Amniotic stem cell (primary cell): ENCODE measurements at regions not wholly inside any gene's neighbourhood (a gene's known extent, or its start where the extent isn't known, plus 50 kb on each side); places are given as distances from the start of the nearest gene placed in this dataset.
"Not testable (repeated sequence)": the region's sequence is repeated elsewhere in the genome, so short reads cannot be mapped to it uniquely, and the experiment has no call there.

Source experiments
- DNase-seq: peaks from one replicate; lab custom pipeline; 2025; lab: John Stamatoyannopoulos, UW

DNA sequence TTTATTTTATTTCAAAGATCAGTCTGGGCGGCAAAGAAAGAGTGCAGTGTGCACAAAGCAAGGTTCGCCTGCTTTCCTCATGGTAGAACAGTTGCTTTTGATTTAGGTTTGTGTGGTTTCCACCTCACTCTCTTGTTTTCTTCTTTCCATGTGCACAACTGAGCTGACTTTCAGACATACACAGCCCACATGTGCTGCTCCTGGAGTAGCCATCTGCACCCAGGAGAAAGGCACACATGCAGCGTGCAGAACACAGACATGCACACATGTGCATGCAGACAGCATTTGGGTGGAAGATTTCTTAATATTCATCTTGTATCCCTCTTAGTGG lies 302.1 kb downstream of the FZD1 start:
- no peak for DNase-seq

DNA sequence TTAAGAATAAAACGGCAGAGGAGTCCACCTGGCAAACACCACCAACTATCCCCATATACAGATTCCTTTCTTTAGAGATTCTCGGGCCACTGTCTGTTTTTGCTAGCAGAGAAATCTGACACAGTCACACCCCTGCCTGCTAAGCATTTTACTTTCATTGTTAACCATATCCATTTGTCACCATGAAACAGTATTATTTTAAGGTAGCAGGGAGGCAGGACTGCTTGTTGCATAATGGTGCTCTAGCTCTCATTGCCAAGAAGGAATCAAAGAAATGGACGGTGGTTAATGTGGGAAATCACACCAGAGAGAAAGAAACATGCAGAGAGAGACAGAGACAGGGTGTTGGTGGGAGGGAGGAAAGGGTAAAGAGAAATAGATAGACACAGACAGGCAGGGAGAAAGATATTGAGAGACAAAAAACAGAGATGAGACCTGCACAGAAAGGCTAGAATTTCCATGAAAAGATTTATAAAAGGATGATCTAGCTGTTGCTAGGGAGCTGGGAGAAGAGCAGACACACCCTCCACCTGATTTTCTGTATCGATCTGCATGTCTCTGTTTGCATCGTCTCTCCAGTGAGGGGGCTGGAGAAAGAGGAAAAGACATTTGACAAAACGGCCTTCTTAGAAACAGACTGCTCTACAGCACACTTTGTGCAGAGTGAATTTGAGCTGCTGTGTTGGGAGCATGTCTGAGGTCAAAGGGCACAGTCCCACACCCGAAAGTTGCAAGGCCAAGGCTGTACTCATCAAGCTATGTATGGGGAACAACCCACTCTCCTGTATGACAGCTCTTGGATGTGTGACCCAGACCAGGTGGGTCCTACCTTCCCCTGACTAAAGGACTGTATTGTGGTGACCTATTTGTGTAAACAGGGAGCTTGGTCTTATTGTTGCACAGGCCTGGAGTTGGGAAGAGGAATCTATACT lies 303.1 kb downstream of the FZD1 start:
- no peak for DNase-seq

DNA sequence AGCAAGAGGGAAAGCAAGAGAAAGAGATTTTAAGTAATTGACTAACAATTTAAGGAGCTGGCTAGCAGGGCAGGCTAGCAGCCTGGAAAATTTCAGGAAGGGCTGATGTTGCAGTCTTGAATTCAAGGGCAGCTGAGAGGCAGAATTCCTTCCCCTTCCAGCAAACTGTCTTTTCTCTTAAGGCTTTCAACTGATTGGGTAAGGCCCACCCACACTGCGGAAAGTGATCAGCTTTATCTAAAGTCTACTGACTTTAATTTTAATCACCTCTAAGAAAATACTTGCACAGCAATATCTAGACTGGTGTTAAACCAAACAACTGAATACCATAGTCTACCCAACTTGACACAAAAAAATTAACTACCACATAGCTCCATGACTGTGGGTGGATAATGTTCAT lies 303.9 kb downstream of the FZD1 start:
- no peak for DNase-seq

DNA sequence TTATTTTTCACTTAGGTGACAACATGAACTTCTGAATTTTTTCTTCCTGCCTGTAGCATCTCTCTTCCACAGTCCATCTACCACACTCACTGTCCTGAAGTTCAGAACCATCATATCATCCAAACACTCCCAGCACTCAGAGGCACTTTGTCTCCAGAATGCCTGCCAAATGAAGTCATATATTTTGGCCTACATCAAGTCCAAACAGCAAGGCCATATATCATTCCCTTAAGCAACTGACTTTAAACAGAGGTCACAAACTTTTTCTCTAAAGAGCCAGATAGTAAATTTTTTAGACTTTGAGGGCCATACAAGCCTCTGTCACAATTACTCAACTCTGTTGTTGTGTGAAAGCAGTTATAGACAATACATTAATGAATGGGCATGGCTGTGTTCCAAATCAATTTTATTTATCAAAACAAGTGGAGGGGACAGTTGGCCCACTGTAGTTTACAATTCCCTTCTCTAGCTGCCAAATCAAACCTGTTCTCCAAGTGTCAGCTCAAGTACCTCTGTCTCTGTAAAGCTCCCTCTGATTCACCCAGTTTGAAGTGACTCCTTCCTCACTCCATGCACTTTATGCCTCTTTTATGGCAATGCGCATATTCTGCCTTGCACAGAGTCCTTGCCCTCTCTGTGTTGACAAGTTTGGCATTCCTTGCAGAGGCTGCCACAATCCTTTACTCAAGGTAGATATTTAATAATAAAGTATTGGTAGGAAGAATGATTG lies 305.7 kb downstream of the FZD1 start:
- no peak for DNase-seq

DNA sequence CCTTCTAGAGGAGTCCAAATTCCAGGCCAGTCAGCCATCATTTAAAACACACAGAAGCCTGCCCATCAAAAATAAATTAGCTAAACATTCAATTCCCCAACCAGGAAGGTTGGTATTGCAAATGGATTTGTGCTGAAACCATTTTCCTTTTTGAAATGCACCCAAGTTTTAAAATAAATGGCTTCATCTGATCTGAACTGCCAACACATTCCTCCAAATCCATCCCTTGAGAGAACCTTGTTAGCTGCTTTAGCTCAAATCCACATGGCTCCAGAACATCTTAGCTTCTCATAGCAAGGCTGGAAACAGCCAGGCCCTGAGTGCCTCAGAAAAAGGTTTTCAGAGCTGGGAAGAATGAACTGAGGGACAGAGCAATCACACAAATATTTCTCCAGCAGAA lies 306.3 kb downstream of the FZD1 start:
- no peak for DNase-seq

DNA sequence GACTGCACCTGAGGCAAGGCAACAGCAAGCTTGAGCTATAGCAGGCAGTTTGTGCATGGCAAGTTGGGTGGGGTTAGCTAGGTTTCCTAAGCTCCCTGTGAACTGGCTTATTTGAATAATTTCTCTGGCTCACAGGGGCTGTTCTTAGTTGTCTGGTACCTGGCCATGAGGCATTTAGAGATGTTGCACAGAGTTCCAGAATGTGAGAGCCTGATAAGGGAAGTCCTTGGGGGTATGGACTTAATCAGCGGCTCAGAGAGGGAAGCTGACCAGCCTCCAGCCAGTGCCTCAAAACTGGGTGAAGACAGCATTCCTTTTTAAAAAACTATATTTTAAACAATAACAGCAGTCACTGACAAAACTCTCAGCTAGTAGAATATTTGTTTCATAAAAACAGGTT lies 307.4 kb downstream of the FZD1 start:
- DNase-seq, result no peak

DNA sequence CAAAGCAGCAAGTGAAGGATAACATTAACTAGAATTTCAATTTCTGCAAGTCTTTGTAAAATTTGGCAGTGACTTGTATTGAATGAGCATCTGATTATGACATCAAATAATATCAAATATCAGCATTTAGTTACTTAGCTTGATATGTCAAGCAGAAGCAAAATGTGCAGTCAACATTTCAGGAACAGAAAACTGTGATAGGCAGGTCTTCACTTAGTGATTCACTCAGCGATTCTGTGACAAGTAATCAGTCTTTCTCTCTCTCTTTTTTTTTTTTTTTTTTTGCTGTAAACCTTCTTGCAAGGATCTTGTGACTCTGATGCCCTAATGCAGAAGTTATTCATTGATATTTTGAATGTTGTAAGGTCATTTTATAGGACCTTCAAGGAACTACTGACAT lies 307.1 kb downstream of the MTERF1 start:
- no peak for DNase-seq

DNA sequence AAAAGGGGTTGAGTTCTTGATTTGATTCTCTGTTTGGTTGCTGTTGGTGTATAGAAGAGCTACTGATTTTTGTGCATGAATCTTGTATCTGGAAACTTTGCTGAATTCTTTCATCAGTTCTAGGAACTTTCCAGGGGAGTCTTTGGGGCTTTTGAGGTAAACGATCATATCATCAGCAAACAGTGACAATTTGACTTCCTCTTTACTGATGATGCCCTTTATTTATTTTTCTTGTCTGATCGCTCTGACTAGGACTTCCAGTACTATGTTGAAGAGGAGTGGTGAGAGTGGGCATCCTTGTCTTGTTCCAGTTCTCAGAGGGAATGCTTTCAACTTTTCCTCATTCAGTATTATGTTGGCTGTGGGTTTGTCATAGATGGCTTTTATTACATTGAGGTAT lies 304.0 kb downstream of the MTERF1 start:
- DNase-seq, result not testable (repeated sequence)

DNA sequence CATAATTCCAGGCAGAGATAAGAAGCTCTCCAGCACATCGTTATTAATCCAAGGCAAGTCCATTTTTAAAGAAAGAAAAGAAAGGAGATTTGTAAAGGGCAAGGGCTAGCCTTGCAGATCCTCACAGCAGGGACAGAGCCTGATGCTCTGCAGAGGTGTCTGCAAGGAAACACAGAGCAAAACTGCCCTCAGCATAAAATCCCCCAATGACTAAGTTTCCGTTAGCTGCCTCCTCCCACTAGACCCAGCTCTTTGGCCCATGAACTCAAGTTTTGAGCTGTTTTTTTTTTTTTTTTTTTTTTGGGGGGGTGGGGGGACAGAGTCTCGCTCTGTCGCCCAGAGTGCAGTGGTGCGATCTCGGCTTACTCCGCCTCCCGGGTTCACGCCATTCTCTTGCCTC lies 300.7 kb downstream of the MTERF1 start:
- DNase-seq, result no peak

DNA sequence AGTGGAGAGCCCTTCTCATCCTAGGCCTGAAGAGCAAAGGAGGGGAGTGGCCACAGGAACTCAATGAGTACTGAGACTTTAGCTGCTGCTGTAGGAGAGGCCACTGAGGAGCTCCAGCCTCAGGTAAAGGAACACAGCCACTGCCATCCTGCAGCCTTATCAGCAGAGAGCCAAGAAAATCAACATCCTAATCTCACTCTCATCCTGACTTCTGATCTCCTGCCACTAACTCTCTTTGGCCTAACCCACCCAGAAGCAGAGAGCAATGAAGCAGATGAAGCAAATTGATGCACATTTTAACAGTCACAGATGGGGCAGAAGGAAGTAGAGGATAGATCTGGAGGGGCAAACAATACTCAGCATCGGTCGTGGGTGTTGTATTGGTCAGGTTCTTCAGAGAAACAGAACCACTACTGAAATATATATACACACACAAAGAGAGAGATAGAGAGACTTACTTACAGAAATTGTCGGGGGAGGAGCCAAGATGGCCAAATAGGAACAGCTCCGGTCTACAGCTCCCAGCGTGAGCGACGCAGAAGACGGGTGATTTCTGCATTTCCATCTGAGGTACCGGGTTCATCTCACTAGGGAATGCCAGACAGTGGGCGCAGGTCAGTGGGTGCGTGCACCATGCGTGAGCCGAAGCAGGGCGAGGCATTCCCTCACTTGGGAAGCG lies 297.6 kb downstream of the MTERF1 start:
- DNase-seq, result no peak

DNA sequence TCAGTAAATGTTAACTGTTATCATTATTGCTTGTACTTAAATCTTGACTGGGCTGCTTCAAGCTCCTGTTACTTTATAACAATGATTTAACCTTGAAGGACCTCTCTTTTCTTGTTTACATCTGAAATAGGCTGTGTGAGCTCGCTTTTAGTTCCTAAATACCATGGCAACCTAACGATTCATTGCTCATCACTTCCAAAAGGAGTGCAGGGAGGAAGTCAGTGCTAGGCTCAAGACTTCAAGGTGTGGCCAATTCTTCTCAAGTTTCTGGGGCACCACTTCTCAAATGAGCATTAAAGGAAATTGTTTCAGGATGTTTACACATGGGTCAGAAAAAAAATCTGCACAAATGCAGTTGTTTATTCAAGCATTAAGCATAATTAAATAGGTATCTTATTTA lies 284.2 kb downstream of the MTERF1 start:
- DNase-seq, result no peak

DNA sequence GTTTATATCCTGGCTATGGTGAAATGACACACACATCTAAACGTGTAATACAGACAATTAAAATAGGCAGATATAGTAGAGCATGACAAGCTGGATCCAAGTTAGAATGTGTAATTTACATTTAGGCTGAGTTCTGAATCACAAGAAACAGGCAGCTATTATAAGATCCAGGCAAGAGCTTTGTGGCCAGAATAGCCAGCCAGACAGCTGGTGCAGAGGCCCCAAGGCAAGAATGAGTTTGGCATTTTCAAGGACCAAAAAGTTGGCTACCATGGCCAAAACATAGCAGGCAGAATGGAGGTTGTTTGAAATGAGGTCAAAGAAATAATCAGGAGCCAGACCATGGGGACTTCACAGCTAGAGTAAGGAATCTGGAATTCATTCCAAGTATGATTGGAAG lies 281.7 kb downstream of the MTERF1 start:
- no peak for DNase-seq

DNA sequence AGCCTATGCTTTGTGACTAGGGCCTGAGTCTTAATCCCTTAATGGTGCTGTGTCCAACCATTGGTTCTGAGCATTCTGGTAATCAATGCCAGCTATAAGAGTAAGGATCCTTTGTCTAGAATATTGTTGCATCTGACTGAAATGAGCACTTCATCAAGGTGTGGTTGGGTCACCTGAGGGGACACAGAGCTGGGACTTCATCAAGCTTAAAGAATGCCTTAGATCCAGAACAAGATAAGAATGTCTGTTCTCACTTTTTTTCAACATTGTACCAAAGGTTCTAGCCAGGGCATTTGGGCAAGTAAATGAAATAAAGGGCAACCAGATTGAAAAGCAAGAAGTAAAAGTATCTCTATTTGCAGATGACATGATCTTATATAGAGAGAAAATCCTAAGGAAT lies 280.4 kb downstream of the MTERF1 start:
- DNase-seq, result no peak

DNA sequence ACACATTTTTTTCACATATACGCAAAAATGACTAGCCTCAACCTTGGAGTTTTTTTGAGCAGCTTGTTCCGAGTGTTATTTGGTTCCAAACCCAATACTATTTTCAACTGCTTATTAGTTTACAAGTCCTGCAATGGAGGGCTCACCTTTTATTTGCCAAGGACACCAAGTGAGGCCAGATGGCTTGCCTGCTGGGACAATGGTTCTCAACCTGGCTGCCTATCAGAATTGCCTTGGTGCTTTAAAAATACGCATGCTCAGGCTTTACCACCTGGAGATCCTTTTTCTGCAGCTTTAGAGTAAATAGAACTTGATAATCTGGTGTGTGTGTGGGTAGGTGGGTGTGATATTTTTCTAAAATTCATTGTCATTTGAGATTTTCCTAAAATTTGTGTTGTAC lies 276.8 kb downstream of the MTERF1 start:
- no peak for DNase-seq

DNA sequence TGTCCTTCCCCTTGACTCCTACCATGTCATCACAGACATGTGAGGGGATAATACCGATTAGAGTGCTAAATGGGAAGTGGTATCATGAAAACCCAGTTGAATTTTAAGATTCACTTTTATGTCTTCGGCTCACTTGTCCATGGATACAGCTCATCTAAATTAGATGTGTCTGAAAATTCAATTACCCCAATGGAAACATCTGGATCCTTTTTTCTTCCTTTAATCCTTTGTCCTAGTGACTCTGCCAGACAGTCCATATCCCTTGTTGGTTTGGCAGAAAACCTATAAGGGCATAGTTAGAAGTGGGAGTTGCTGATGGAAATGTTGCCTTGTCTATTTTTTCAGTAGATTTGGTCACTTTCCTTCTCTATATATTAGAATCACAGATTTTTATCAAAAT lies 271.9 kb downstream of the MTERF1 start:
- no peak for DNase-seq

DNA sequence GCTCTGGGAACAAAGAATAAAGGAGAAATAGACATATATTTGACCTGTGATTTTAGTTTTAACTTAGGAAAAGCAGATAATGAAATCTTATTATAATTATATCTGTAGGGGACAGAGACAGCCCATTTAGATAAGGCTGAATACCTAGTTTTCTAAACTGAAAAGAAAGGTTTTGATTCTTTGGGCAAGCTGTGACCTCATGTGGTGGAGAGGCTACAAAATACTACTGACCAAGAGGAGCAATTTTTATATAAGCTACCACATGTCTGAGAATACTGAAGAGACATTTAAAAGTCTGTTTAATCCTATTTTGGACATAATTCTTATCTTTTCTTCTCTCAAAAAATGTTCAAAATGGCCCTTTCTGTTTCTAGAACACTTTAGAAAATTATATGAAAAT lies 271.0 kb downstream of the MTERF1 start:
- DNase-seq, result no peak

DNA sequence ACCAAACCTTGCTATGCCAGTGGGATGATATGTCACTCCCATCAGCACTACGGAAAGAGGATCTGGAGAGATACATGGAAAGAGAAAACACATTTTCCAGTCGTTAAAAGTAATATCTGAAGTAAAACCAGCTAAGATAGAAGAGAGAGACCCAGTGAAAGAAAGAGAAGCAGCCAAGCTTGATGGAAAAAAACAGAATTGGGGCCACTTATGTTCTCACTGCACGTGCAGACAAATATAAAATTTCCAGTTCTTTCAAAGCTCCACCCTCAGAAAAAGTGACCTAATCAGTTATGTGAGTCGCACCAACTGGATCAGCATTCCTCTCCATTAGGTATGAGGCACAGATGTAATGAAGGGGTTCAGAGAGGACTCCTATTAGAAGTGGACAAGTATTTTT lies 266.1 kb downstream of the MTERF1 start:
- DNase-seq, result no peak

DNA sequence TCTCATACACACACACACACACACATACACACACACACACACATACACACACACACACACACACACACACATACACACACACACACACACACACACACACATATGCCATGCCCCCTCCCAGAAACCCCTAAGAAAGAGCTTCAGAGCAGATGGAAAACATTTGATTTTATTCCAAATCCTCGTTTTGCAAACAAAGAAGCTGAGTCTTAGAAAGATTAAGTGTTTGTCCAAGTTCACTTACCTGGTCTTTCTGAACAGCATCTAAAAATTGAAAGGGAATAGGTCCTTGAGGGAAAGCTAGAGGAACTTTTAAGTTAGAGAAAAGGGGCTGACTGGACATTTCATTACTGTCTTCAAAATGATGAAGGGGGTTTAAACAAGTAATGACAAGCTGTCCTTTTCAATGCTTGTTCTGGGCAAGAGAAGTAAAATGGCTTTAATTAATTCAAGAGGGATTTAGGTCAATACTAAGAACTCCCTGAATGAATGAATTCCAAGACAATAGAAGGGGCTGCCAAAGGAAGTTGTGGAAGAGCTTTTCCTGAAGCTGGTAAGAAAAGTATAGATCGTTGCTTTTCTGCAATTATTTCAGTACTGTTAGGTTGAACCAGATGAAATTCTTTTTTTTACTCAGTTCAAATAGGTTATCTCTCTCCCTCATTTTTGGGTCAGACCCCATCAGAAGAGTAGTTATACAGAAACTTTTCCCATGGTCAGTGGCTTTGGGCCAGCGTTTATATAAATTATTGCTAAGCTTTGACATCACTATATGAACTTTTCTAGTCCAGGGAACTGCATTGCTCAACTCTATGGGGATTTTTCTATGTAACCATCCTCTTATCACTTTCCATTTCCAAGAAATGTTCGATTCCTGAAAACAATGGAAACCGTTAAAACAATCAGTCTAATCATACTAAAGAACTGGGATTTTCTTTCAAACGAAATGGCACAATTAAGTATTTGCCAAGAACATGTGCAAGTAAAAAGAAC lies 261.4 kb downstream of the MTERF1 start:
- no peak for DNase-seq

DNA sequence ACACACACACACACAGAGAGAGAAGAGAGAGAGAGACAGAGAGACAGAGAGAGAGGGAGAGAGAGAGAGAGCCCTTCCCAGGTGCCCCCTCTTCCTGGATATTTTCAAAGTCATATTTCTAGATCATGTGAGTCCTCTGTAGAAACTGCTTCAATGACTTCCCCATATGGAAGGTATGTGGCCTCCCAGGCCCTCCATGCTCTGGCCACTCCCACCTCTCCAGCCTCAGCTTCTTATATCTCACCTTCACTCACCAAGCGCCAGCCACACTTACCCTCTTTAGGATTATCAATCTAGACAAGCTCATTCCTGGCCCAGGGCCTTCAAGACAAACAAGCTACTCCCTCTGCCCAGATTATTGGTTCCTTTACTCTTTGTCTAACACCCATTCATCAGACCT lies 259.7 kb downstream of the MTERF1 start:
- DNase-seq, result no peak

DNA sequence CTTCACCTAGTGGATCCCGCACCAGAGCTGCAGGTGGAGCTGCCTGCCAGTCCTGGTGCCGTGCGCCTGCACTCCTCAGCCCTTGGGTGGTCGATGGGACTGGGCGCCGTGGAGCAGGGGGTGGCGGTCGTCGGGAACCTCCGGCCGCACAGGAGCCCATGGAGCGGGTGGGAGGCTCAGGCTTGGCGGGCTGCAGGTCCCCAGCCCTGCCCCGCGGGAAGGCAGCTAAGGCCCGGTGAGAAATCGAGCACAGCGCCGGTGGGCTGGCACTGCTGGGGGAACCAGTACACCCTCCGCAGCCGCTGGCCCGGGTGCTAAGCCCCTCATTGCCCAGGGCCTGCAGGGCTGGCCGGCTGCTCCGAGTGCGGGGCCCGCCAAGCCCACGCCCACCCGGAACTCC lies 253.2 kb downstream of the MTERF1 start:
- not testable (repeated sequence) for DNase-seq

DNA sequence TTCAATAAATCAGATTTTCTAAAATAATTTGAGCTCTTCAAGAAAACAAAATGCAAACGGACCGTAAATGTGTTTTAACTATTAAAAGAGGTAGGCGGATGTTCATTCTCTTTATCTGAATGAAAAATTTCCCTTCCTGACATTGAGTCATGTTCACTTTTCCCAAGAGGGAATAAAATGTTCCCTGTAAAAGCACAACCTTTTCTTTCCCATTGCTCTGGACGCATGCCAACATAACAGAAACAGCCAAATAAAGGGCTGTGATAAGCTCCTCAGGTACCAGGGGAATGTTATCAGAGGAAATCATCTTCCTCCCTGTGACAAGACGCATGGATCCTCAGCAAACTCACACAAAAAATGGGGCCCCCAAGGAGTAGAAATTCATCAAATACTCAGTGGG lies 251.8 kb downstream of the MTERF1 start:
- no peak for DNase-seq
